CD1c-positive myeloid dendritic cell (primary cell): ENCODE measurements at regions not wholly inside any gene's neighbourhood (a gene's known extent, or its start where the extent isn't known, plus 50 kb on each side); places are given as distances from the start of the nearest gene placed in this dataset.

ENCODE experiments used
- DNase-seq: peaks from one replicate; pipeline ENCODE4 v3.0.0-alpha.2; 2016; ENCODE audit errors: extremely low spot score

DNA sequence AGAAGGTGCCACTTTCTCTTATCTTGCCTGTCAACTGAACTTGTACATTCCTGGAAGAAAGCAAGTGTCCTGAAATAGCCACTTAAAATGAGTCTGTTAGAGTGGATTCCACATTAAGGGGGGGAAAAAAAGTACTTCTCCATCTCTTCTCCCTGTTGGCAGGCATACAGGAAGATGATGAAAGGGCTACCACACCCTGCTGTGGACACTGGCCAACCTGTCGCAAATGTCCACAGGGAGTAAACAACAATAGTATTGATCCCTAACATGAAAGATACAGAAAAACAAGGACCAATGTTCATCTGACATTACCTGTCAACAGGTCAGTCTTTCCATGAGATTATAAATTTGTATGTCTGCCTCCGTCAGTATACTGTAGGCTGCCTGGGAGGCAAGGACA is 265.1 kb upstream of the MAP3K1 start:
- peak; percentile 26 for DNase-seq

- DNase-seq, result peak; percentile 25
These were observed 266.1 kb upstream of the MAP3K1 start for GRCh38 chr5:56549096-56549886.

- peak; percentile 81 for DNase-seq
These were observed 270.3 kb upstream of the MAP3K1 start for GRCh38 chr5:56545016-56545415.

DNA sequence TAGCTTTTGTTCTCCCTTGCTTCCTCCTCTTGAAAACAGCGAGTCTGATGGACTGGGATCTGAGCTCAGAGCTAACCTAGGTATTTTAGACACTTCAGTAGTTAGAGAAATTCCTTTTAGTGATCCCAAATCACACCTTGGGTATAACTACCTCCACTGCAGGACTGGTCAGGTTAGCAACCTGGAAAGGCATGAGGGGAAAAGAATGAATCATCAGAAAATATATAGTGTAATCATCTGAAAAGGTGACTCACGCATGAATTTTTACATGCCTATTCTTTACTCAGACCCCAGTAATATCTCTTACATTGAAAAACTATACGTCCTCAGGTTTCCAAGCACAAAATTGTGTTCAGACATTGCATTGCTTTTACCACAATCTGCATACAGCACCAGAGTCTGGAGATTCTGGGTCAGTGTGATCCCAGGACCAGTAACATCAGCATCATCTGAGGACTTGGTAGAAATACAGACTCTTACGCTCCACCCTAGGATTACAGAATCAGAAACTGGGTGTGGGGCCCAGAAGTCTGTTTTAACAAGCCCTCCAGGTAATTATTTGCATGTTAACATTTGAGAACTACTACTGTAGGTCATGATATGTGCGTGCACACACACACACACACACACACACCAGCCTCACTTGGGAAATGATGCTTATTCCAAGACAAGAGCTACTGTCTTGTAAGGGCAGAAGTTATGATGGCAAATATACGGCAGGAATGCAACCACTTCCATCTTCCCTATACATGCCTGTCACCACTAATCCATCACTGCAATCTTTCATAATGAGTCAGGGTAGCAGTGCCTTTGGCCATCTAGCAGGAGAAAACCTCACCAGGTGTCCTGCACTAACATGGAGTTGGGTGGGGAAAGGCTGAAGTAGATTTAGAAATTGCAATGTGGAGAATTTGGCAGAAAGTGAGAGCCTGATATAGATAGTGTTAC is 271.6 kb upstream of the MAP3K1 start:
- DNase-seq, result no peak

GRCh38 chr5:56540266-56540665 is 275.1 kb upstream of the MAP3K1 start:
- no peak for DNase-seq

DNA sequence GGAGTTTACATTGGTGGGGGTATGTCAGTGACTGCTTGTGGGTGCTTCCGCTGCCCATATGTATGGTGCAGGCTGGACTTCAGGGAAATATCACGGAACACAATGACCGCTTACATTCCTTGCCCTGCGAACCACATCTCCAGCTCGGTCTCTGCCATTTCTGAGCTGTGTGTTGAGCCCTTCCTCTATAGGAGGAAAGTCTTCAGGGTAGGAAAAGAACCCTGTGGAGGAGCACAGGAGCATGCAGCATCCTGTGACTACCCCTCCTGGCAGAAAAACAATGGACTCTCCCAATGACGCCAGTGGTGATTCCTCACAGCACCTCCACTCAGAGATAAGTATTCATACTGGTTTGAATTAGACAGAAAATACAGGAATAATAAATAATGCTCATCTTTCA is 276.8 kb upstream of the MAP3K1 start:
- DNase-seq, result no peak

- DNase-seq, result no peak
These were observed 280.0 kb upstream of the MAP3K1 start for GRCh38 chr5:56535347-56535746.

- DNase-seq, result no peak
These were observed 281.1 kb upstream of the MAP3K1 start for GRCh38 chr5:56534102-56534829.

- DNase-seq, result no peak
These were observed 282.9 kb upstream of the MAP3K1 start for GRCh38 chr5:56532466-56532865.

GRCh38 chr5:56530626-56531138 is 284.7 kb upstream of the MAP3K1 start:
- DNase-seq, result no peak

GRCh38 chr5:56529666-56530430 is 285.5 kb upstream of the MAP3K1 start:
- peak; percentile 10 for DNase-seq

GRCh38 chr5:56527174-56527573 is 288.2 kb upstream of the MAP3K1 start:
- DNase-seq, result no peak

- no peak for DNase-seq
These were observed 290.2 kb upstream of the MAP3K1 start for GRCh38 chr5:56525113-56525512.

DNA sequence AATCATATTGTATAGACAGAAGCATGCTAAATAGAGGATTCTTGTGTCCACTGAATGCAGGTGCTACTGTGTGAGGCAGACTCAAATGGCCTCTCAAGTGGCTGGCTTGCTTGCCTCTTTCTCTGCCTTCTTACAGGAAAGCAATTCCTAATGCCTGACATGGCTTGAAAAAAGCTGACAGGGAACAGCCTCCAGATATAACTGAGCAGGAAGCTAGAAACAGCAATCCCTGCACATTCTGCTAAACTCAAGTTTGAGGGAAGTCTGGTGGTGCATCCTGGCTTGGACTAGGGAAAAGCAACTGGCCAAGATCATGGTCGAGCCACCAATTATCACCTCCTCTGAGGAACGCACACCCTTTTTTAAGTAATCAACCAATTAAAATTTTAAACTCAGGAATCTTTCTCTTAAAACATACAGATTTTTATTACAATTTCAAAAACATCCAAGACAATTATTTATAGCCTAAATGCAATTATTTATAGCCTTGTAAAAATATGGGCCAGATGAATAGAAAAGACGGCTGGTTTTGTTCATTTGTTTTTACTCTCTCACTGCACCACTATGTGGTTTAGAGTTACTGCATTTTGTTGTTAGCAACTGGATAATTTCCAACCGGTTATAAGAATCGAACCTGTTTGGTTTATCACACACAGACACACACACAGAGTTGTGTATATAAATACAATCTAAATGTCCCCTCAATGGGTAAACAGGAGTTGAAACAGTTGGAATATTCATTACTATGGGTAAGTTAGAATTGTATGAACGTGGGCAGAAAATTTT is 290.9 kb upstream of the ANKRD55 start:
- no peak for DNase-seq

DNA sequence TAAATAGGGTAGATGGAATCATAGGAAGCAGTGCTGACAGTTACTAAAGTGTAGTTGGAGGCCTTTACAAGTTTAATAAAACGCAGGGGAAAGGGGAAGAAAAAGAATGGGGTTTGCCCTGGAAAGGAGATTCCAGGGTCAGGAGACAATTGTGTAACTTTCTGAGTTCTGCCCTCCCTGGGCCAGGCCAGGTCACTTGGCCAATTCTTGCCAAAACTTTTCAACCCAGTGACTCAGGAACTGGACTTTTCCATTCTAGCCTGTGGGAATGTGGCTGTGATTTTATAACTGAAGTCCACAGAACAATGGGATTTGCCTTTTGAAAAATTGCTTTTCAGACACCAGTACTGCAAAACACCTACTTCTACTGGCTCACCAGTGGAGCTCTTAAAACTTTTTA is 289.8 kb upstream of the ANKRD55 start:
- DNase-seq, result peak; percentile 34

DNA sequence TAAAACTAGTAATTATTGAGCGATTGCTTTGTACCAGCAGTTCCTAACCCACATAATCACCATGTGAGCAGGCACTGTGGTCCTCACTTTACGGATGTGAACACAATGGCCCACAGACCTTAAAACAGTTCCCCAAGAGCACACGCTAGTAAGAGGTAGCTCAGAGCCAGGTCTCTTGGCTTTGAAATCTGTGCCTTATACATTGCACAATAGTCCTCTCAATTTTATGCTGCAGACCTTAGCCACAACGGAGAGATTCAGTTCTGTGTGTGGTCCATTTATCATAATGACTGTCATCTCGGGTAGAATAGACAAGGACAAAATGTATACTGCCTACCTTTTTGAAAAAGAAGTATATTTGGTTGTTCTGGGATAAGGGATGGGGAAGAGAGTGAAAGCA is 289.0 kb upstream of the ANKRD55 start:
- DNase-seq, result no peak

- no peak for DNase-seq
These were observed 288.0 kb upstream of the ANKRD55 start for GRCh38 chr5:56520986-56521730.

DNA sequence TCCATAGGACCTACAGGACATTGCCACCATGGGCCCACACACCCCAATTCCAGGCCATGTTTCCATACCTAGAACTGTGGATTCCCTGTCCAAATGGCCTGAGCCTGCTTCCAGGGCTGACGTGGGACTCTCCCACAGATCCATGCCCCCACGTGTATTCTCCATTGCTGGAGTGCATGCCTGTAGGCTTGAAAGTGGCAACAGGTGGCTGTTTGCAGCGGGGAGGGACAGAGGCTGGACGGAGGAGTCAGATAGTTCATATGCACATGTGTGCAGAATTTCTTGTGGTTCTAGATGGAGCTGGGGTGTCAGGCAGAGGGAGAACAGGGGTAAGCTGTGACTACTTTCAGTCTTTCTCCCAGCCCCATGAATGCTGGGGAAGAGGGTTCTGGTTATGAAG is 285.7 kb upstream of the ANKRD55 start:
- no peak for DNase-seq

- DNase-seq, result peak; percentile 63
These were observed 283.9 kb upstream of the ANKRD55 start for GRCh38 chr5:56517011-56517416.

GRCh38 chr5:56516441-56516840 is 283.3 kb upstream of the ANKRD55 start:
- DNase-seq, result no peak
